IMR-90 (cell line): ENCODE measurements at regions not wholly inside any gene's neighbourhood (a gene's known extent, or its start where the extent isn't known, plus 50 kb on each side); places are given as distances from the start of the nearest gene placed in this dataset.

Experiments
- ATAC-seq: fragments of 200-7000 bp; cut with Tn5 transposase; 2 replicates; pipeline ENCODE4 v1.9.1; 2020; ENCODE audit warnings: low read depth, mild to moderate bottlenecking, moderate library complexity
- BruUV-seq: library from RNA; stranded (reverse); fragments of 400-500 nt; replicated peaks from 2 replicates; lab custom pipeline; 2021; lab: Mats Ljungman, UMichigan
- CTCF ChIA-PET: fragments of 300-600 bp; formaldehyde crosslinking; extraction: SDS; loops from one replicate; lab custom pipeline; 2021; ENCODE audit warnings: antibody characterized with exemption; lab: Yijun Ruan, JAX
- POLR2A ChIA-PET: fragments of 300-600 bp; sonication (Branson Sonifier 250); formaldehyde crosslinking; loops from one replicate; lab custom pipeline; 2022; ENCODE audit warnings: antibody characterized with exemption; ENCODE audit not compliant: unreplicated experiment; lab: Charles Lee
- DNase-seq: peaks from one replicate; pipeline ENCODE4 v3.0.0; 2013
- H2AFZ ChIP-seq: replicated peaks from 2 replicates; pipeline ENCODE3; 2013; ENCODE audit warnings: low read length, mild to moderate bottlenecking; ENCODE audit not compliant: poor library complexity
- H2AK5ac ChIP-seq: 2 replicates; pipeline ENCODE4 v1.6.1; 2013; ENCODE audit warnings: low read depth, low read length, inconsistent platforms
- H2AK9ac ChIP-seq: replicated peaks from 2 replicates; pipeline ENCODE3; 2013; ENCODE audit warnings: mild to moderate bottlenecking, low read depth, low read length, moderate library complexity; ENCODE audit not compliant: poor library complexity
- H2BK120ac ChIP-seq: 2 replicates; pipeline ENCODE4 v1.6.1; 2013; ENCODE audit warnings: low read depth, low read length, inconsistent platforms
- H2BK15ac ChIP-seq: 3 replicates; pipeline ENCODE4 v1.6.1; 2013; ENCODE audit warnings: low read depth, low read length, inconsistent platforms
- H2BK20ac ChIP-seq: 2 replicates; pipeline ENCODE4 v1.6.1; 2013; ENCODE audit warnings: low read depth, mild to moderate bottlenecking, inconsistent platforms, low read length, moderate library complexity
- H2BK5ac ChIP-seq: 2 replicates; pipeline ENCODE4 v1.6.1; 2013; ENCODE audit warnings: mild to moderate bottlenecking, low read depth, low read length, inconsistent platforms; ENCODE audit not compliant: poor library complexity, severe bottlenecking
- H3K14ac ChIP-seq: replicated peaks from 2 replicates; pipeline ENCODE4 v1.6.1; 2013; ENCODE audit warnings: low read depth, low read length, inconsistent platforms
- H3K18ac ChIP-seq: 2 replicates; pipeline ENCODE4 v1.6.1; 2013; ENCODE audit warnings: low read depth, low read length, control low read depth
- H3K23ac ChIP-seq: 2 replicates; pipeline ENCODE4 v1.6.1; 2013; ENCODE audit warnings: low read depth, low read length, inconsistent platforms
- H3K27ac ChIP-seq: 2 replicates; pipeline ENCODE4 v1.5.1; 2013; ENCODE audit warnings: mild to moderate bottlenecking, control low read depth, low read length; ENCODE audit not compliant: insufficient read depth
- H3K27me3 ChIP-seq: 2 replicates; pipeline ENCODE4 v1.6.1; 2013; ENCODE audit warnings: low read length; ENCODE audit not compliant: control insufficient read depth, insufficient read depth
- H3K36me3 ChIP-seq: 2 replicates; pipeline ENCODE4 v1.6.1; 2013; ENCODE audit warnings: low read length, mixed read lengths; ENCODE audit not compliant: control insufficient read depth, insufficient read depth
- H3K4ac ChIP-seq: 2 replicates; pipeline ENCODE4 v1.6.1; 2013; ENCODE audit warnings: low read depth, low read length, inconsistent platforms
- H3K4me1 ChIP-seq: 2 replicates; pipeline ENCODE4 v1.6.1; 2013; ENCODE audit warnings: low read length, mixed read lengths; ENCODE audit not compliant: control insufficient read depth, insufficient read depth
- H3K4me2 ChIP-seq: 2 replicates; pipeline ENCODE4 v1.6.1; 2013; ENCODE audit warnings: low read depth, mild to moderate bottlenecking, control low read depth, low read length, moderate library complexity
- H3K4me3 ChIP-seq: 2 replicates; pipeline ENCODE4 v1.5.1; 2013; ENCODE audit warnings: low read depth, mild to moderate bottlenecking, control low read depth, low read length, moderate library complexity; ENCODE audit not compliant: insufficient read depth
- H3K56ac ChIP-seq: 2 replicates; pipeline ENCODE4 v1.6.1; 2013; ENCODE audit warnings: low read length, inconsistent platforms; ENCODE audit not compliant: insufficient read depth; ENCODE audit errors: extremely low read depth
- H3K79me1 ChIP-seq, 2 experiments: 2 replicates each; pipeline ENCODE4 v1.6.1; 2013; ENCODE audit warnings: low read length in 2 of 2, inconsistent platforms in 1 of 2, low read depth in 1 of 2
- H3K9ac ChIP-seq: 2 replicates; pipeline ENCODE4 v1.6.1; 2013; ENCODE audit warnings: low read depth, low read length, control low read depth
- H3K9me1 ChIP-seq: 2 replicates; pipeline ENCODE4 v1.6.1; 2013; ENCODE audit warnings: low read length, inconsistent platforms; ENCODE audit not compliant: insufficient read depth
- H3K9me3 ChIP-seq: 2 replicates; pipeline ENCODE4 v1.6.1; 2013; ENCODE audit warnings: low read length; ENCODE audit not compliant: control insufficient read depth, insufficient read depth
- H4K20me1 ChIP-seq: 2 replicates; pipeline ENCODE4 v1.6.1; 2013; ENCODE audit warnings: low read length, inconsistent platforms; ENCODE audit not compliant: insufficient read depth
- H4K5ac ChIP-seq: 2 replicates; pipeline ENCODE4 v1.6.1; 2013; ENCODE audit warnings: mild to moderate bottlenecking, low read depth, low read length, control low read depth
- H4K8ac ChIP-seq, 2 experiments: 2 replicates each; pipeline ENCODE4 v1.6.1; 2013; ENCODE audit warnings: low read depth in 2 of 2, low read length in 2 of 2, control low read depth in 1 of 2, inconsistent platforms in 1 of 2
- H4K91ac ChIP-seq: 2 replicates; pipeline ENCODE4 v1.6.1; 2013; ENCODE audit warnings: low read depth, low read length, inconsistent platforms; ENCODE audit not compliant: insufficient read depth
- dilution Hi-C: fragments of 300-500 bp; cut with HindIII; formaldehyde crosslinking; loops from one replicate; pipeline ENCODE4 v1.14.3; 2018; ENCODE audit warnings: low sequenced_read_pairs; ENCODE audit not compliant: unreplicated experiment
- in situ Hi-C: fragments of 300-500 bp; cut with MboI; formaldehyde crosslinking; loops from 3 replicates; pipeline ENCODE4 v1.14.3; 2019; ENCODE audit warnings: low sequenced_read_pairs, inconsistent platforms, mixed read lengths
- intact Hi-C: fragments of 100-400 bp; cut with micrococcal nuclease; formaldehyde crosslinking; loops from 2 replicates; pipeline ENCODE4 v1.10.0; 2022
- TF ChIP-seq, protein P1 (sequence below): fragments of 150-350 bp; IDR thresholded peaks from 2 replicates; pipeline ENCODE4 v1.6.1; 2016; ENCODE audit warnings: low read depth, mild to moderate bottlenecking, low read length, moderate library complexity, borderline replicate concordance

DNA sequence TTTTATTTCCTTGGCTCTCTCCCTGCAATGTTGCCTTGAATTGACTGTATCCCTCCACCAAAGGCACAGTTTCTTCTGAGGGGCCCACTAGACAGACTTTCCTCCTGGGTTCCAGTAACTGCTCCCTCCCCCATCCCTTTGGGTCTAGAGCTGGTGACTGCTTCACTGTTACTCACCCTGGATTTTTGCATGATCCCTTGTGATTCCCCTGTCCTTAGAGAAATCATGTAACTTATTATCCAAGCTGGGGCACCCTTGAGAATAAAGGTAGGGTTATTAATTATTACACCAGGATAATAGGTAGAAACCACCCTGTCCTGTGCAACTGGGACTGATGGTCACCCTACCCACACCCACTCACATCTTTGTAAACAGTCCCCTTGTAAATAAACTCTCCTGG lies 67.5 kb upstream of the FYN start:
- no peak overlapping the region for H3K14ac ChIP-seq
- no peak overlapping the region for H2AK9ac ChIP-seq
- in situ Hi-C loops (no loop called here), dilution Hi-C loops (no loop called here), intact Hi-C loops (no loop called here)
- no peak overlapping the region for H3K4me3 ChIP-seq
- H3K9ac ChIP-seq: no peak overlapping the region
- H3K18ac ChIP-seq: no peak overlapping the region
- H2BK120ac ChIP-seq: no peak overlapping the region
- peaks cover 4% of the 10 kb centered on the region; the same call in 1 of the 2 replicates for H3K27me3 ChIP-seq
- DNase-seq (no peak), ATAC-seq (no peak)
- no peaks in the 10 kb centered on the region for H3K9me1 ChIP-seq
- ChIA-PET CTCF (no interaction called here), POLR2A (no interaction called here)
- no peak overlapping the region for H2AFZ ChIP-seq
- no peak overlapping the region for H3K27ac ChIP-seq
- no peak overlapping the region for H2BK20ac ChIP-seq
- TF ChIP-seq, protein P1, sequence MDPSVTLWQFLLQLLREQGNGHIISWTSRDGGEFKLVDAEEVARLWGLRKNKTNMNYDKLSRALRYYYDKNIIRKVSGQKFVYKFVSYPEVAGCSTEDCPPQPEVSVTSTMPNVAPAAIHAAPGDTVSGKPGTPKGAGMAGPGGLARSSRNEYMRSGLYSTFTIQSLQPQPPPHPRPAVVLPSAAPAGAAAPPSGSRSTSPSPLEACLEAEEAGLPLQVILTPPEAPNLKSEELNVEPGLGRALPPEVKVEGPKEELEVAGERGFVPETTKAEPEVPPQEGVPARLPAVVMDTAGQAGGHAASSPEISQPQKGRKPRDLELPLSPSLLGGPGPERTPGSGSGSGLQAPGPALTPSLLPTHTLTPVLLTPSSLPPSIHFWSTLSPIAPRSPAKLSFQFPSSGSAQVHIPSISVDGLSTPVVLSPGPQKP: no peak
- no peaks in the 10 kb centered on the region for H3K36me3 ChIP-seq
- no peak overlapping the region for H4K91ac ChIP-seq
- no peak overlapping the region for H4K8ac ChIP-seq
- H2AK5ac ChIP-seq: no peak overlapping the region
- no peaks in the 10 kb centered on the region; the same call in 1 of the 2 replicates for H3K9me3 ChIP-seq
- peaks cover 4% of the 10 kb centered on the region; the same call in 1 of the 2 replicates for H3K4me1 ChIP-seq
- no peak overlapping the region for H2BK15ac ChIP-seq
- no peak overlapping the region for H4K5ac ChIP-seq
- H3K4ac ChIP-seq: no peak overlapping the region
- H4K20me1 ChIP-seq: no peaks in the 10 kb centered on the region
- no peak overlapping the region for H3K56ac ChIP-seq
- no peak overlapping the region for H3K23ac ChIP-seq
- H3K79me1 ChIP-seq: no peaks in the 10 kb centered on the region
- no peak overlapping the region for H2BK5ac ChIP-seq
- BruUV-seq: no TSS peak
- H3K4me2 ChIP-seq: no peak overlapping the region
